Left renal pelvis (tissue), 4 donors: ENCODE measurements at regions not wholly inside any gene's neighbourhood (a gene's known extent, or its start where the extent isn't known, plus 50 kb on each side); places are given as distances from the start of the nearest gene placed in this dataset.
"Not testable (repeated sequence)": the region's sequence is repeated elsewhere in the genome, so short reads cannot be mapped to it uniquely, and the experiment has no call there.

Experiments
- DNase-seq, 4 donors: peaks; one replicate each; pipeline ENCODE4 v3.0.0-alpha.2; 2013; ENCODE audit warnings: low read depth in 4 of 4, low spot score in 3 of 4

DNA sequence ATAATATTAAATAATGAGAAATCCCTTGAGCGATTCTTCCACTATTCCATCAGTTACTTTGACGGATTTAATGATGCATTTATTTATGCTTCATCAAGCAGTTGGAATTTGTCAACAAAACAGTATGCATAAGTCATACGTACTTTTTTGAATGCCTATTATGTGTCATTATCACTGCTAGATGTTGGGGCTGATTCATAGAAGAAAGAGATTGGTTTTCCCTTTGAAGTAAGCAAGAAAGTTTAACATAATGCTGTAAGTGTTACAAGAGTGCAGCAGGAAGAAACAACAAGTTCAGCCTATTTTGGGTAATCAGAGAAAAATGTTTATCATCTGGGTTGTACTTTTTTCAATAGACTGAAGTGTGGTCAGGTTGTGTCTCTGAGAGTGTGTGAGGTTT lies 121.2 kb upstream of the RANBP3L start:
- no peak for DNase-seq

DNA sequence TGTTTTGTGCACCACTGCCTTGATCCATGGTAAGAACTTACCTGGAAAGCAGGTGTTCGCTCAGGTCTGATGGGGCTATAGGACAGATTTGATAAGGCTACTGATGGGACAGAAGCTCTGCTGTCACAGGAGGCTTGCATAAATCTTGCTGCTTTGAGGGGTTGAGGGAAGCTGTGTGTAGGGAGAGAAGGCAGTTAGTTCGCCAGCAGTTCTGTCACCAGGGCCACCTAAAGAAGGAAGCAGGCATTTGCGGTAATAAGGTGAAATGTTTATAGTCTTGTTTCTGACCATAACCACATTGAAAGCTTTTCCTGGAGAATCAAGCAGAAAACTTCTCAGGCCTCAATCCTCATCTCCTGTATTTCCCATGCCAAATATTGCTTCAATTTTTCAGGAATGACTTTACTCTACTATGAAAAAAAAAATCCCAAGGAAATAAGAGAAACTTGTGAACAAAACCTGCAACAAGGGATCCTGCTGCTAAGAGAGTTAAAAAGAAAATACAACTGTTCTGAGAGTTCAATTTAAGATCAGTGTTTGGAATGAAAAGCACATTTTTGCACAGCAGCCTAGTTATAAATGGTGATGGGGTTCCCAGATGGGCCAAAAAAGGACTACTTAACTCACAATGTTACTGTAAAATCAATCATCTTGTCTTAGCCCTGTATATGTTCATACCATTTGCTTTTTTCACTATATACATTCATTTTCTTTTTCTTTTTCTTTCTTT lies 122.0 kb upstream of the RANBP3L start:
- no peak for DNase-seq

DNA sequence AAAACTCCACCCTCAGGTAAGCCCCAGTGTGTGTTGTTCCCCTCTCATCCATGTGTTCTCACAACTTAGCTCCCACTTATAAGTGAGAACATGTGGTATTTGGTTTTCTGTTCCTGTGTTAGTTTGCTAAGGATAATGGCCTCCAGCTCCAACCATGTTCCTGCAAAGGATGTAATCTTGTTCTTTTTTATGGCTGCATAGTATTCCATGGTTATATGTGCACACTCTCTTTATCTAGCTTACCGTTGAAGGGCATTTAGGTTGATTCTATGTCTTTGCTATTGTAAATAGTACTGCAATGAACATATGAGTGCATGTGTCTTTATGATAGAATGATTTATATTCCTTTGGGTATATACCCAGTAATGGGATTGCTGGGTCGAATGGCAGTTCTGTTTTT lies 124.4 kb upstream of the RANBP3L start:
- not testable (repeated sequence) for DNase-seq

- DNase-seq = no peak
Observed at GRCh38 chr5:36435516-36435915, 133.8 kb upstream of the RANBP3L start.

- no peak for DNase-seq
Observed at GRCh38 chr5:36436306-36436705, 134.6 kb upstream of the RANBP3L start.

- DNase-seq = no peak
Observed at GRCh38 chr5:36438765-36439561, 137.3 kb upstream of the RANBP3L start.

GRCh38 chr5:36440300-36440699 lies 138.6 kb upstream of the RANBP3L start:
- DNase-seq = no peak

DNA sequence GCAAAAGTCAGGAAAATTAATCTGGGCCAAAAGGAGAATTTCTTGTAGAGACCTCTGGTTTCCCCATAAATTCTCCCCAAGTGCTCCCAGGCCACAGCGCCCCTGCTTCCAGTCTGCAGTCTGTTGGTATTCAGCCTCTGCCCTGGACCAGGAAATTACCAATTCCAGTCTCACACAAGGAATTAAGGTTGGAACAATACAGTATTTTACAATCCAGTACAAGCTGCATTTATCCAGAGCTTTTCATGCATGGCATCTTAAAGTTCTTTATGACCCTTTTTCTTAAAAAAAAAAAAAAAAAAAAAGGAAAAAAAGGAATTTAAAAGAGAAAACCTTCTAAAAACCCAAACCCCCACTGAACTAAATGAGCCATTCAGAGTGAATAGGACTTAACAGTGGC lies 139.6 kb upstream of the RANBP3L start:
- no peak for DNase-seq

- DNase-seq = no peak
Observed at GRCh38 chr5:36442352-36442751, 140.7 kb upstream of the RANBP3L start.

DNA sequence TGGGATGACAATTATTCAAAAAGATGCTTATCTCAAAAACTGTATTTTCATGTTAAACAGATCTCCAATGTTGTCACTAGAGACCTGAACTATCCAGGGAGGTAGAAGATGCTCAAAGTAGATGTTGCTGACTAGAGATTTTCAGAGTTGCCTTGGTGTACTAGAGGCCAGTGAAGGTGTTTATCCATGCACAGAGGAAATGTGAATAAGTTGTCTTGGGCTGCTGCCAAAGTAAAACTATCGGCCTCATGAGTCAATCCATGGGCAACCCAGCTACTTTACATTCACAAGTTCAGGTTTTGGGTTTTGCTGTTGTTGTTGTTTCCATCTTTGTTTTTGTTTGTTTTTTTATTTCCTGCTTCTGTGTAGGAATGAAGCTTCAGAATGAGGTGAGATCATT lies 141.1 kb upstream of the RANBP3L start:
- DNase-seq = no peak

GRCh38 chr5:36443941-36444340 lies 142.2 kb upstream of the RANBP3L start:
- no peak for DNase-seq

GRCh38 chr5:36444582-36445418 lies 143.1 kb upstream of the RANBP3L start:
- no peak for DNase-seq

GRCh38 chr5:36447776-36448175 lies 146.1 kb upstream of the RANBP3L start:
- DNase-seq = no peak

DNA sequence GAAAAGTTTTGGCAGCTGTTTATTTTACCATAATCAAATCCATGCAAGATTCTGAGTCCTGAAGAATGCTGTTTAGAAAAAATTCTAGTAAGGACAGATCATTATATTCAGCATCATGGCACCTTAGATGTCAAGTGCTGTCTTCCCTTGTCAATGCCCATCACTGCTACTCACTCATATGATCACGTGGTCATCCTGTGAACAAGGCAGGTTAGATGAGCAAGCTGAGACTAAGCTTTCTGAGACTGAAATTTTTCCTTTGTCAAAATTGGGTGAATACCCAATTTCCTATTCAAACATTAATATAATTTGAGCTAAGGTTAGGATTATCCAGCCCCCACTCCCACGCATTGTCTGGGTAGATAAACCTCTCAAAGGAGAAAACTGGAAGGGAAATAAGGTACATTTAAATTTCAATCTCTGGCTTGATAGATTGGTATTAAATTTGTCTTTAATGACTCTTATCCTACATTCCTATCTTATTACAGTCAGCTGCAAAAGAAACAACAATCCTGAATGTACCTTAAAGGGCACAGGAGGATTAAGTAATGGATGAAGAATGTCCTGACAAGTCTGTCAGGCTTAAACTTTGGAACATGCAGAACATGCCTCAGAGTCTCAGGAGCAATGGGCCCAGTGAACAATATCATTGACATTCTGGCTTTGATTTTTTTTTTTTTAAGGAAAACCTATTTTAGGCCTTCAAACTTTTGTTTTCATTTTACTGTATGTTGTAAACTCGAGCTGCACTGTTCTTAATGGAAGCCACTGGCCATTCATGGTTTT lies 148.7 kb upstream of the RANBP3L start:
- no peak for DNase-seq

DNA sequence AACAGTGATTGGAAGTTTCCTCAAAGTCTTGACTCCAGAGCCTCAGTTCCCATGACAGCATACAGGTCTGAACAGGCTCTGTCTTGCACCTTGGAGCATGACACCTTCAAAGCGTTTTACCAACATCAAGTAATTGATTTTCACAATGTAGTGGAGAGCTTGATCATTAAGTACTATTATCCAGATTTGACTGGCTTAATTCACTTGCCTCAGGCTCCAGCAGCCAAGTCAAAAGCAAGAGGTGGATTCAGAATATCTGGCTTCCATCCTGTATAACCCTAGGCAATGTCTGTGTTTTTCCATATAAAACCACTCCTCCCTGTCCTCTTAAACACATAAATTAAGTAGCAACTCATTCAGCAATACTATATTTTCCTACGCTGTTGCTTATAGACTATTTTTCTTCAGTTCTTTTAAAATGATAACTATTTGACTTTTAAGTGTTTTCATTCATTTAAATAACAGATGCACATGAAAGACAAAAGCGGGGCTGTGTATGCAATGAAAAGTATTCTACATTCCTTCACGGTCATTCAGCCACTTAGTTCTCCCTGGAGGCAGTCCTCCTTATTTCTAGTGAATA lies 150.8 kb upstream of the RANBP3L start:
- DNase-seq = peak in 1 of 4 donors; percentile 4

DNA sequence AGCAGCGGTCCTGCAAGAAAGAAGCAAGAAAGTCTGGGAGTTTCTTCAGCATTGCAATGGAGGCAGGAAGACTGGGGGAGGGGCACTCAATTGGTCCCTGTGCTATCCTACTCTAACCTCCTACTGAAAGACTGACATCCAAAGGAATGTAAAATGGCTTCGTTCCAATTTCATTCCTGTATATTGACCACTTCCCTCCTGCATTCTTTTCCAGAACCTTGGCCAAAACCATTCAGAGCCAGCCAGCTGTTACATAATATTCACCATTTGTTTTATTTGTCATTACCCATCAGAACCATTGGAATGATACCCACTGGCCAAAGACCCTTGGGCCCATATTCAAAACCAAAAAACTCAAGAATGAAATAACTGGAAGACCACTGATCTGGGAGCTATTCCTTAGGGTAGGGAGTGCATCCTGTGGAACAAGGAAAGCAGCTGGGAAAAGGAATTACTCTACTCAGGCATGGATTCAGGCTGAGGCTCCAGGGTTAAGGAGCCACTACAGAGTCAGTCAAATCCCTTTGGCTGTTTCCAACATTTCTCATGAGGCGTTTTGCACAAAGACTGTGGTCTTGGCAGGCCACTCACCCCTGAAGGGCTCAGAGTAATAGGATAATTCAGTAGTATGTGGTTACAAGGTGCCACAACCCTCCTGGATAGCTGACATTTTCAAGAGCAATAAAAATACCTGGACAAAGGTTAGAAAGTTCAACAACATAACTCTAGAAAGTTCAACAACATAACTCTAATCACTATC lies 148.7 kb upstream of the SLC1A3 start:
- DNase-seq = no peak

DNA sequence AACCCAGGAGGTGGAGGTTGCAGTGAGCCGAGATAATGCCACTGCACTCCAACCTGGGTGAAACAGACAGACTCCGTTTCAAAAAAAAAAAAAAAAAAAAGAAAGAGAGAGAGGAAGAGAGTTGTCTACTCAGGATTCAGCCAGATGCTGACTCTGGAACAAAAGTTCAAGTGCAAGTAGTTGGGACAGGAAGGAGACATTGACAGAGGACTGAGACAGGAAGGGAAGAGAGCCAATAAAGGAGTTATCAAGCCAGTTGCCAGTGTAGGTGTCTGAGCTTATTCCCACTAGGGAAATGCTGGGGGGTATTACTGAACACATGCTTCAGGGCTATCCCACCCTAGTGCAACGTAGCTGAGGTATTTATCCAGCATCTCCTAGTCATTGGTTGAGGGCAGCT lies 147.7 kb upstream of the SLC1A3 start:
- DNase-seq = no peak

GRCh38 chr5:36459176-36460135 lies 146.9 kb upstream of the SLC1A3 start:
- no peak for DNase-seq
